NOMO-1 (cell line): ENCODE measurements at regions not wholly inside any gene's neighbourhood (a gene's known extent, or its start where the extent isn't known, plus 50 kb on each side); places are given as distances from the start of the nearest gene placed in this dataset.

Experiments
- DNase-seq, 2 experiments: peaks; one replicate each; lab custom pipeline; 2025; ENCODE audit not compliant: unreplicated experiment in 2 of 2; lab: John Stamatoyannopoulos, UW

DNA sequence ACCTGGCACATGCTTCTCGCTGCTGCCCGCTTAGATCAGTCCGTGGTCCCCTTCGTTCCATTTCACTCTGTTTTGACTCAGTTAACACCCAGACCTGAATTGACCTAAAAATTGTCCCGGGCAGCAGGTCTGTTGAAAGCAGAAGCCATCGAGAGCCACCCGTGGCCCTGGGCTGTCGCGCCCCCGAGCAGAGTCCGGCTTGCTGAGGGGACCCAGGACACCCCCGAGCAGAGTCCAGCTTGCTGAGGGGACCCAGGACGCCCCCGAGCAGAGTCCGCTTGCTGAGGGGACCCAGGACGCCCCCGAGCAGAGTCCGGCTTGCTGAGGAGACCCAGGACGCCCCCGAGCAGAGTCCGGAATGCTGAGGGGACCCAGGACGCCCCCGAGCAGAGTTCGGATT, 50.2 kb upstream of the GALNT9 start:
- no peak for DNase-seq
